GM23248 (cell line): ENCODE measurements at regions not wholly inside any gene's neighbourhood (a gene's known extent, or its start where the extent isn't known, plus 50 kb on each side); places are given as distances from the start of the nearest gene placed in this dataset.
"Not testable (repeated sequence)": the region's sequence is repeated elsewhere in the genome, so short reads cannot be mapped to it uniquely, and the experiment has no call there.

Experiments used
- DNase-seq: peaks from one replicate; pipeline ENCODE4 v3.0.0-alpha.2; 2015
- H2AFZ ChIP-seq: fragments of 200-600 bp; sonication (generic); 2 replicates; pipeline ENCODE4 v1.6.1; 2016; ENCODE audit warnings: antibody characterized with exemption
- H3F3A ChIP-seq: fragments of 200-600 bp; sonication (generic); 2 replicates; pipeline ENCODE4 v1.6.1; 2016; ENCODE audit warnings: mild to moderate bottlenecking, antibody characterized with exemption, mixed run types; ENCODE audit not compliant: insufficient read depth
- H3K27ac ChIP-seq: fragments of 200-600 bp; sonication (generic); 2 replicates; pipeline ENCODE4 v1.5.1; 2016; ENCODE audit warnings: mild to moderate bottlenecking
- H3K27me3 ChIP-seq: fragments of 200-600 bp; sonication (generic); replicated peaks from 2 replicates; pipeline ENCODE4 v1.6.1; 2016; ENCODE audit warnings: mild to moderate bottlenecking; ENCODE audit not compliant: insufficient read depth
- H3K36me3 ChIP-seq: fragments of 200-600 bp; sonication (generic); 2 replicates; pipeline ENCODE4 v1.6.1; 2016; ENCODE audit warnings: low read depth, mild to moderate bottlenecking
- H3K4me1 ChIP-seq: fragments of 200-600 bp; sonication (generic); 2 replicates; pipeline ENCODE4 v1.6.1; 2016; ENCODE audit warnings: mild to moderate bottlenecking; ENCODE audit not compliant: insufficient read depth
- H3K4me2 ChIP-seq: fragments of 200-600 bp; sonication (generic); one replicate; pipeline ENCODE4 v1.6.1; 2016; ENCODE audit warnings: mild to moderate bottlenecking; ENCODE audit not compliant: unreplicated experiment
- H3K4me3 ChIP-seq: fragments of 200-600 bp; sonication (generic); 2 replicates; pipeline ENCODE4 v1.5.1; 2016; ENCODE audit warnings: mild to moderate bottlenecking
- H3K79me2 ChIP-seq: fragments of 200-600 bp; sonication (generic); 2 replicates; pipeline ENCODE4 v1.6.1; 2016; ENCODE audit warnings: mild to moderate bottlenecking; ENCODE audit not compliant: insufficient read depth
- H3K9ac ChIP-seq: fragments of 200-600 bp; sonication (generic); 2 replicates; pipeline ENCODE4 v1.6.1; 2016; ENCODE audit warnings: mild to moderate bottlenecking
- H3K9me2 ChIP-seq: fragments of 200-600 bp; sonication (generic); 2 replicates; pipeline ENCODE4 v1.6.1; 2016; ENCODE audit warnings: mixed run types, mild to moderate bottlenecking, moderate library complexity; ENCODE audit not compliant: insufficient read depth
- H3K9me3 ChIP-seq: fragments of 200-600 bp; sonication (generic); one replicate; pipeline ENCODE4 v1.6.1; 2017; ENCODE audit warnings: low read depth
- H4K20me1 ChIP-seq: fragments of 200-600 bp; sonication (generic); 2 replicates; pipeline ENCODE4 v1.6.0; 2016; ENCODE audit not compliant: insufficient read depth
- EZH2 ChIP-seq: fragments of 200-600 bp; sonication (generic); IDR thresholded peaks from 2 replicates; pipeline ENCODE4 v1.6.1; 2018; ENCODE audit warnings: antibody characterized with exemption, mild to moderate bottlenecking; ENCODE audit not compliant: insufficient read depth, poor library complexity, severe bottlenecking
- EZH2phosphoT487 ChIP-seq: fragments of 200-600 bp; sonication (generic); IDR thresholded peaks from 2 replicates; pipeline ENCODE4 v1.6.1; 2018; ENCODE audit warnings: antibody characterized with exemption, moderate library complexity, mild to moderate bottlenecking, low read depth; ENCODE audit not compliant: insufficient read depth
- WGBS, 2 experiments: methylation state at CpG; one replicate each; pipeline ENCODE4 v1.1.6; 2015 to 2017; ENCODE audit warnings: low lambda C conversion rate in 2 of 2, low coverage in 1 of 2; ENCODE audit errors: missing lambda C conversion rate in 2 of 2; 5-methylcytosine and 5-hydroxymethylcytosine counted together
- in situ Hi-C: fragments of 300-500 bp; cut with MboI; formaldehyde crosslinking; loops from 2 replicates; pipeline ENCODE4 v1.15.0; 2020

- no peak overlapping the region for H3K4me3 ChIP-seq
- TF ChIP-seq EZH2 (no peak), EZH2phosphoT487 (no peak)
- H4K20me1 ChIP-seq, result no peaks in the 10 kb centered on the region
- no peaks in the 10 kb centered on the region for H3K36me3 ChIP-seq
- no peak overlapping the region for H3K4me2 ChIP-seq
- H3K9me3 ChIP-seq, result no peaks in the 10 kb centered on the region
- no peaks in the 10 kb centered on the region for H3K4me1 ChIP-seq
- no peaks in the 10 kb centered on the region for H3K79me2 ChIP-seq
- 18 to 26% methylated on average over 1 of the region's 1 CpG for WGBS, 2 experiments
- no peak overlapping the region for H3K9ac ChIP-seq
- H2AFZ ChIP-seq, result no peak overlapping the region
- in situ Hi-C loops, result no loop called here
- H3F3A ChIP-seq, result no peaks in the 10 kb centered on the region
- no peak for DNase-seq
- H3K9me2 ChIP-seq, result no peaks in the 10 kb centered on the region
- no peak overlapping the region for H3K27ac ChIP-seq
- no peaks in the 10 kb centered on the region for H3K27me3 ChIP-seq
Observed at GRCh38 chr10:121385136-121385535, 213.1 kb downstream of the FGFR2 start.

GRCh38 chr10:121392657-121393056 is 205.6 kb downstream of the FGFR2 start:
- no peak overlapping the region for H3K4me2 ChIP-seq
- 37 to 49% methylated on average over 6 of the region's 6 CpGs for WGBS, 2 experiments
- H3K79me2 ChIP-seq, result no peaks in the 10 kb centered on the region
- H3K9me3 ChIP-seq, result no peaks in the 10 kb centered on the region
- H4K20me1 ChIP-seq, result no peaks in the 10 kb centered on the region
- no peak for TF ChIP-seq EZH2
- TF ChIP-seq EZH2phosphoT487, result no peak
- no peak overlapping the region for H3K9ac ChIP-seq
- no peaks in the 10 kb centered on the region for H3F3A ChIP-seq
- H3K36me3 ChIP-seq, result no peaks in the 10 kb centered on the region
- no peak overlapping the region for H2AFZ ChIP-seq
- DNase-seq, result no peak
- no peak overlapping the region for H3K4me3 ChIP-seq
- in situ Hi-C loops, result no loop called here
- H3K27me3 ChIP-seq, result no peaks in the 10 kb centered on the region
- no peaks in the 10 kb centered on the region for H3K4me1 ChIP-seq
- no peak overlapping the region for H3K27ac ChIP-seq
- no peaks in the 10 kb centered on the region for H3K9me2 ChIP-seq

GRCh38 chr10:121393522-121393921 is 204.7 kb downstream of the FGFR2 start:
- TF ChIP-seq EZH2phosphoT487 (no peak), EZH2 (no peak)
- H4K20me1 ChIP-seq, result no peaks in the 10 kb centered on the region
- H3K27me3 ChIP-seq, result no peaks in the 10 kb centered on the region
- no peaks in the 10 kb centered on the region for H3K9me2 ChIP-seq
- no peak overlapping the region for H3K4me2 ChIP-seq
- no peaks in the 10 kb centered on the region for H3F3A ChIP-seq
- H3K9ac ChIP-seq, result no peak overlapping the region
- H2AFZ ChIP-seq, result no peak overlapping the region
- no peaks in the 10 kb centered on the region for H3K79me2 ChIP-seq
- 53 to 54% methylated on average over 3 of the region's 3 CpGs for WGBS, 2 experiments
- in situ Hi-C loops, result no loop called here
- no peak overlapping the region for H3K4me3 ChIP-seq
- H3K9me3 ChIP-seq, result no peaks in the 10 kb centered on the region
- DNase-seq, result no peak
- H3K4me1 ChIP-seq, result no peaks in the 10 kb centered on the region
- H3K27ac ChIP-seq, result no peak overlapping the region
- H3K36me3 ChIP-seq, result no peaks in the 10 kb centered on the region

GRCh38 chr10:121400507-121400906 is 197.7 kb downstream of the FGFR2 start:
- in situ Hi-C loops, result not testable (repeated sequence)
- 64 to 65% methylated on average over 4 of the region's 4 CpGs for WGBS, 2 experiments

GRCh38 chr10:121403527-121403926 is 194.7 kb downstream of the FGFR2 start:
- no peaks in the 10 kb centered on the region for H3K79me2 ChIP-seq
- H3K4me2 ChIP-seq, result no peak overlapping the region
- H3F3A ChIP-seq, result no peaks in the 10 kb centered on the region
- in situ Hi-C loops, result no loop called here
- no peak for DNase-seq
- no peaks in the 10 kb centered on the region for H3K9me2 ChIP-seq
- 59 to 64% methylated on average over 5 of the region's 5 CpGs for WGBS, 2 experiments
- H3K4me3 ChIP-seq, result no peak overlapping the region
- H3K4me1 ChIP-seq, result no peaks in the 10 kb centered on the region
- H4K20me1 ChIP-seq, result no peaks in the 10 kb centered on the region
- H3K9ac ChIP-seq, result no peak overlapping the region
- no peak overlapping the region for H2AFZ ChIP-seq
- no peak for TF ChIP-seq EZH2phosphoT487
- TF ChIP-seq EZH2, result no peak
- no peaks in the 10 kb centered on the region for H3K27me3 ChIP-seq
- H3K27ac ChIP-seq, result no peak overlapping the region
- no peaks in the 10 kb centered on the region for H3K36me3 ChIP-seq
- H3K9me3 ChIP-seq, result no peaks in the 10 kb centered on the region

More at GRCh38 chr10:121400507-121400906, 197.7 kb downstream of the FGFR2 start:
- H3K4me3 ChIP-seq, H3K79me2 ChIP-seq, H4K20me1 ChIP-seq, H3K9me3 ChIP-seq, H2AFZ ChIP-seq, H3K27ac ChIP-seq, H3K9ac ChIP-seq, H3K4me1 ChIP-seq, H3K4me2 ChIP-seq, DNase-seq, H3K9me2 ChIP-seq, H3K27me3 ChIP-seq, H3K36me3 ChIP-seq, H3F3A ChIP-seq: not testable (repeated sequence)
